IPS DF 6.9 (cell line): ENCODE measurements at regions not wholly inside any gene's neighbourhood (a gene's known extent, or its start where the extent isn't known, plus 50 kb on each side); places are given as distances from the start of the nearest gene placed in this dataset.
"Not testable (repeated sequence)": the region's sequence is repeated elsewhere in the genome, so short reads cannot be mapped to it uniquely, and the experiment has no call there.

Source experiments
- DNase-seq: peaks from one replicate; pipeline ENCODE4 v3.0.0-alpha.2; 2013; ENCODE audit warnings: low read depth, low spot score
- H3K27ac ChIP-seq: one replicate; pipeline ENCODE4 v1.5.1; 2013; ENCODE audit warnings: low read length, control low read depth
- H3K27me3 ChIP-seq: 2 replicates; pipeline ENCODE4 v1.6.1; 2013; ENCODE audit warnings: mild to moderate bottlenecking, low read length; ENCODE audit not compliant: control insufficient read depth, insufficient read depth
- H3K36me3 ChIP-seq: 2 replicates; pipeline ENCODE4 v1.6.1; 2013; ENCODE audit warnings: low read length; ENCODE audit not compliant: control insufficient read depth, insufficient read depth
- H3K4me1 ChIP-seq: 2 replicates; pipeline ENCODE4 v1.6.1; 2013; ENCODE audit warnings: low read length; ENCODE audit not compliant: control insufficient read depth, insufficient read depth
- H3K4me3 ChIP-seq: 2 replicates; pipeline ENCODE4 v1.5.1; 2013; ENCODE audit warnings: mild to moderate bottlenecking, low read length
- H3K9me3 ChIP-seq: 2 replicates; pipeline ENCODE4 v1.6.1; 2013; ENCODE audit warnings: low read length, inconsistent platforms; ENCODE audit not compliant: control insufficient read depth, insufficient read depth
- WGBS: extraction: QIAGEN DNeasy Blood & Tissue Kit; methylation state at CpG from one replicate; pipeline ENCODE4 v1.1.7; 2013; ENCODE audit warnings: mixed read lengths, missing lambda C conversion rate; ENCODE audit not compliant: insufficient read length, insufficient coverage; 5-methylcytosine and 5-hydroxymethylcytosine counted together

DNA sequence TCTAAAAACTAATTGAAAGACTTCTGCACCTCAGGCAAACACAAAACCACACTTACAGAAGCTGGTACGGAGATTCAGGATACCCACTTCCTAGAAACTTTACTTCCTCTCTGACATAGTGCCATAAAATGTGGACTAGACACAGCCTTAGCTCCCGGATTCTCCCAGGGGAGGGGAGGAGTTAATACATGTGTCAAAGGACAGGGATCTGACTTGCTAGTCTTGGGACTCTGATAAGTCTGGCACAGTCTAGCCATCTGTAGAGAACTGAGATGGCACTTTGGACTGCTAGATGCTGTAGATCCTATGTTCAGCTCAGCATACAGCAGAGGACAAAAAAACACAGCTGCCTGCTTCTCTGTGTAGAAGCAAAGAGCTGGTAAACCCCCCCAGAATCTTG lies 769.8 kb upstream of the MIR17HG start:
- H3K36me3 ChIP-seq = no peaks in the 10 kb centered on the region
- H3K4me3 ChIP-seq = no peak overlapping the region
- no peak for DNase-seq
- H3K4me1 ChIP-seq = no peaks in the 10 kb centered on the region
- H3K27ac ChIP-seq = no peak overlapping the region
- no peaks in the 10 kb centered on the region for H3K9me3 ChIP-seq
- WGBS = no CpG with 5 or more reads among the region's 2 CpGs
- H3K27me3 ChIP-seq = no peaks in the 10 kb centered on the region

DNA sequence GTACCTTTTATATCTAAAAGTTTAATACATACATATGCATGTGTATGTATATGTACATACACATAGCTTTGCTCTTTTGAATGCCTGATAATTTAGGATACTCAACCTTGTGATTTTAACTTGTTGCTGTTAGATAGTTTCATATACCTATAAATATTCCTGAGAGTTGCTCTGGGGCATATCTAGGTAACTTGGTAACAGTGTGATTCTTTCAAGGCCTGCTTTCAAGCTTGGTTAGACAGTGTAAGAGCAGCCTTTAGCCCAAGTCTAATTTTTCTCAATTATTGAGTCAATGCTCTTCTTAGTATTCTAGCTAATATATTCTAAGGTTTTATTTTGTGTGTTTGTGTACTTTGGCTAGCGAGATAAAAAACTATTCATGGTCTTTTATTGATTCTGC lies 762.1 kb upstream of the MIR17HG start:
- Histone ChIP-seq H3K27ac (no peak overlapping the region), H3K9me3 (no peaks in the 10 kb centered on the region), H3K27me3 (no peaks in the 10 kb centered on the region), H3K4me1 (no peaks in the 10 kb centered on the region), H3K4me3 (no peak overlapping the region), H3K36me3 (no peaks in the 10 kb centered on the region)
- WGBS = no CpG with 5 or more reads among the region's 1 CpG
- no peak for DNase-seq

DNA sequence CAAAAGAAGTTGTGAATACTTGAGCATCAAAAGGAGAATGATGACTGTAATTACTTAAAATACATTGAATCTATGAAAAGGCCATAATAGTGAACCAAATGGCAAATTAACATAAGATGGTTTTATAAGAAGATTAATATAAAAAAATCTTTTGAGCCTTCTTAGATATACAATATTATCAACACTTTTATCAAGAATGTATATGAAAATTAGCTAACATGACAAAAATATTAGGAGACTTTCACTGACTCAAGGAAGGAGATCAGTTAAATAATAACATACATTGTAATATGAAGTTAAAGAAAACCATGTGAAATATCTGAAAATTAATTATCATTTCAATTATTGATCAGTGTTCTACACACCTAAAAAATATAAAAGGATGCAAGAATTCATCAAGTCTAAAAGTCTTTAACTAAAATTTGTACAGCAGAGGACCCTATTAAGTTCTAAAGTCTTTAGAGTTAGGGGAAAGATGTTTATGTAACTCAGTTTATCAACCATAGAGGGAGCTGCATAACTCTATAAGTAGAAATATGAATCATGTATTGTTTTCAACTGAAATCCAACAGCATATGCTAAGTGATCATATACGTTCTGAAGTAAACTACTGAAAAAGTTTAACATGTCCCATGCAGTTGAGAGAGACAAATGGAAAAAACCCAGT lies 756.1 kb upstream of the MIR17HG start:
- Histone ChIP-seq H3K27ac (no peak overlapping the region), H3K4me3 (no peak overlapping the region), H3K4me1 (no peaks in the 10 kb centered on the region), H3K27me3 (no peaks in the 10 kb centered on the region), H3K9me3 (no peaks in the 10 kb centered on the region), H3K36me3 (no peaks in the 10 kb centered on the region)
- no peak for DNase-seq
- no CpG with 5 or more reads among the region's 1 CpG for WGBS

DNA sequence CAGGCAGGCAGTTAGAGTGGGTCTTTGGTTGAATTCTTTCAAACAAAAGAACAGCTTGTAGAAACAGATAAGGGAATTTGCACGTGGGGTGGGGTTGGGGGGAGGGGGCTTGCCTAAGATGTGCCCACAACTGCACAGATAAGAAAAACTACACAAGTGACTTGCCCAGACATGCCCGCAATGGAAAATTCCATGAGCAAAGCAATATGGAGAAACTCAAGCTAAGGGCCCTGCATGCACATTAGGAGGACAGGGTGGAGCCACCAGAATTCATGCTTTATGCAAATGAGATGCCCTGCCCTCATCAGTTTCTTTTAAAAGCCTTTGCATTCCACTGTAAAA lies 755.6 kb upstream of the MIR17HG start:
- Histone ChIP-seq H3K27ac (no peak overlapping the region), H3K36me3 (no peaks in the 10 kb centered on the region), H3K9me3 (no peaks in the 10 kb centered on the region), H3K4me3 (no peak overlapping the region), H3K27me3 (no peaks in the 10 kb centered on the region), H3K4me1 (no peaks in the 10 kb centered on the region)
- no CpG with 5 or more reads among the region's 2 CpGs for WGBS
- DNase-seq = no peak

DNA sequence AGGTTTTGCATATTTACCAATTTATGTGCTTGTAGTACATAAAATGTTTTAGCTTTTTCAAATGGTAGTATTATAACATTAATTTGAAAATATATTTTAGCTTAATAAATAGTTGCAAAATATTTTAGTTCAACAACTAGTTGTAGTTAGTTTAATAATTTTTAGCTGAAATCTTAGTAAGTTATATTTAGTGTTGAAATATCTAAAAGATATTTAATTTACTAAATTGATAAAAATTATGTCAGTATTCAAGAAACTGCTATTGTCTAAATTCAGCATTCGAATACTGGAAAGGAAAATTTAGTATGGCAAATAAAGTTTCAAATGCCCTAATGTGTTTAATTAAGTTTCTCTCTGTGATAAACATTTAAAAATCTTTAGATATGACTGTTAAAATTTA lies 754.5 kb upstream of the MIR17HG start:
- DNase-seq = no peak
- Histone ChIP-seq H3K4me3 (no peak overlapping the region), H3K36me3 (no peaks in the 10 kb centered on the region), H3K27me3 (no peaks in the 10 kb centered on the region), H3K9me3 (no peaks in the 10 kb centered on the region), H3K4me1 (no peaks in the 10 kb centered on the region), H3K27ac (no peak overlapping the region)
- WGBS = no CpG with 5 or more reads among the region's 1 CpG

DNA sequence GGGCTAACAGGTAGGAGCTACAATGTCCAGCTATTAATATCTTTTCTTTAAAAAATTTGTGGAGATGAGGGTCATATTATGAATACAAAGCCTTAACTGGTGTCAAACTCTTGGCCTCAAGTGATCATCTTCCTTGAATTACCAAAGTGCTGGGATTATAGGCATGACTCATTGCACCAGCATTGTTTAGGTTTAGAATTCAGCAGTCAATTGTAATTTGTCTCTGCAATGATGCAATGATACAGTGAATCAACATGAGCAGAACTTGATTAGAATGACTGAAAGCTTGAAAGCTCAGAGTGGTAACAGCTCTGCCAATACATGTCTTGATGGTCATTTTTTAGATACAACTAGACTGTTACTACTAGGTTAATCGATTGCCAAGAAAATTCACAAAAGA lies 752.8 kb upstream of the MIR17HG start:
- no peaks in the 10 kb centered on the region for H3K9me3 ChIP-seq
- no peaks in the 10 kb centered on the region for H3K4me1 ChIP-seq
- H3K27ac ChIP-seq = no peak overlapping the region
- no CpG with 5 or more reads among the region's 1 CpG for WGBS
- no peaks in the 10 kb centered on the region for H3K36me3 ChIP-seq
- DNase-seq = no peak
- H3K27me3 ChIP-seq = no peaks in the 10 kb centered on the region
- no peak overlapping the region for H3K4me3 ChIP-seq

DNA sequence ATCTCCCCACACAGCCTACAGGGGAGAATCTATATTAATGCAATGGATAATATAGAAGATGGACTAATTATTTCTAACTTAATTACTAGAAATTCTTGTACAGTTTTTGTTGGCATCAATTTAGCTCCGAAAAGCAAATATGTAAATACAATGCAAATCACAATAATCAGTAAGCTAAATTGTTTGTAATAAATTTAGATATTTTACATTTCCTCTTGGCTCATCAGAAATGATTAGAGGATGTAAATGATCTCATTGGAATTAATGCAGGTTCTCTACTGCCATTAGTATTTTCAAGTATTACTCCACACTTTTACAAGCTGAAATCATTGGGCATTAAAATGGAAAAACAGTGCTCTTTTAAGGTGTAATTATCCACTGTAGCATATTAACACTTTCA lies 741.8 kb upstream of the MIR17HG start:
- DNase-seq = no peak
- no peaks in the 10 kb centered on the region for H3K9me3 ChIP-seq
- no peaks in the 10 kb centered on the region for H3K4me1 ChIP-seq
- no peaks in the 10 kb centered on the region for H3K36me3 ChIP-seq
- no peaks in the 10 kb centered on the region for H3K27me3 ChIP-seq
- no peak overlapping the region for H3K4me3 ChIP-seq
- H3K27ac ChIP-seq = no peak overlapping the region
- no CpG with 5 or more reads among the region's 1 CpG for WGBS

DNA sequence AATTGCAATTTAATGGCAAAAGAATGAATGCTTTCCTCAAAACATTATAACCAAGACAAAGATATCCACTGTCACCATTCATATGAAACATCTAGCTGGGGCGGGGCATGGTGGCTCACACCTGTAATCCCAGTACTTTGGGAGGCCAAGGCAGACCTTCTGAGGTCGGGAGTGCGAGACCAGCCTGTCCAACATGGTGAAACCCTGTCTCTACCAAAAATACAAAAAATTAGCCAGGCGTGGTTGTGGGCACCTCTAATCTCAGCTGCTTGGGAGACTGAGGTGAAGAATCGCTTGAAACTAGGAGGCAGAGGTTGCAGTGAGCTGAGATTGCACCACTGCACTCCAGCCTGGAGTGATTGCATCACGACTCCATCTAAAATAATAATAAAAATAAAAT lies 740.6 kb upstream of the MIR17HG start:
- H3K4me1 ChIP-seq, H3K36me3 ChIP-seq, DNase-seq, H3K27me3 ChIP-seq, H3K9me3 ChIP-seq, H3K27ac ChIP-seq, H3K4me3 ChIP-seq: not testable (repeated sequence)
- WGBS = no CpG with 5 or more reads among the region's 6 CpGs

DNA sequence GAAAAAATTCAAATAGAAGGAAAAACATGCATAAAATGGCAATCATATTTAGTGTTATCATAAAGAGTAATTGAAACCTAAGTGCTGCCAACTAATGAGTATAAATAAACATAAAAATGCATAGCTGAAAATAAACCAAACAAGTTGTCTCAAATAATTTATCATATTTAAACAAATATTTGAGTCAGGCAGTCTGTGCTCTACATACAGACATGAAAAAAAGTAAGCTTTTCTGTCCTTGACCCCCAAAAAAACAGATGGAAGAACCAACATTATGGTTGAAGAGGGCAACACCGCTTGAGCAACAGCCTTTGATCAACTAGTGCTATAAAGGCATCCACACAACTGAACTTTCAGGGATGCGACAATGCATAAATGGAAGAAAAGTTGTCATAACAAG lies 735.1 kb upstream of the MIR17HG start:
- Histone ChIP-seq H3K4me1 (no peaks in the 10 kb centered on the region), H3K36me3 (no peaks in the 10 kb centered on the region), H3K9me3 (no peaks in the 10 kb centered on the region), H3K27me3 (no peaks in the 10 kb centered on the region), H3K4me3 (no peak overlapping the region), H3K27ac (no peak overlapping the region)
- no peak for DNase-seq
- no CpG with 5 or more reads among the region's 2 CpGs for WGBS

DNA sequence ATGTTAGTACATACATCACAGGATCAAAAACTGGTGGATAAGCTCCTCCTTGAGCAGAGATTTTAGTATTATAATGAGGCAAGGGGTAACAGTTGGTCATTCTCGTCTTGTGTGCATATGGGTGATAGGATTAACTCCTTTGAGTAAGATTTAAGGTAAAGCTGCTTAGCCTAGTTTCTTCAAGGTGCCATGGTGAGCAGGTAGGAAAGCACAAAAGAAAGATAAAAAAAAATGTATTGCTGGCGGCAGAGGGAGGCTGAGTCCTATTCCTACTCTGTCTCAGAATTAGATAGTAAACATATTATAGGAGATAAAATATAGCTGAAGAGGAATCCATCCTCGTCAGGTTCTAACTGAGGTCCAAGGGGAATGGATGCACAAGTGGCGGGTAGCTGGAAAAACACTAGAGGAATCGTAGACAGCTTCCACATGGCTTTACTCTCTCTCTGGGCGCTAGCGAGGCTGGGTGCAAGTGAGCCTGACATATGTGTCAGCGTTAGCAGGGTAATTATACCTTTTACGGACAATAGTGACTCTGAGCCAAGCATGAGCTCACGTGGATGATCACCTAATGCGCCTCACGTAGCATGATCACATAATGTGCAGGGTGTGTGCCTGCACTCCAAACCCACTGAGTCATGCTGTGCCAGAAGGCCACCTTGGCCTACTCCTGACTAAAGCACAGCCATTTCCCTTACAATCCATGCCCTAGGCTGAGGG lies 734.3 kb upstream of the MIR17HG start:
- peaks cover 2% of the 10 kb centered on the region; the same call in 1 of the 2 replicates for H3K9me3 ChIP-seq
- H3K4me1 ChIP-seq = no peaks in the 10 kb centered on the region
- no peaks in the 10 kb centered on the region for H3K27me3 ChIP-seq
- no peak for DNase-seq
- no peak overlapping the region for H3K4me3 ChIP-seq
- H3K36me3 ChIP-seq = no peaks in the 10 kb centered on the region
- WGBS = no CpG with 5 or more reads among the region's 12 CpGs
- H3K27ac ChIP-seq = no peak overlapping the region

DNA sequence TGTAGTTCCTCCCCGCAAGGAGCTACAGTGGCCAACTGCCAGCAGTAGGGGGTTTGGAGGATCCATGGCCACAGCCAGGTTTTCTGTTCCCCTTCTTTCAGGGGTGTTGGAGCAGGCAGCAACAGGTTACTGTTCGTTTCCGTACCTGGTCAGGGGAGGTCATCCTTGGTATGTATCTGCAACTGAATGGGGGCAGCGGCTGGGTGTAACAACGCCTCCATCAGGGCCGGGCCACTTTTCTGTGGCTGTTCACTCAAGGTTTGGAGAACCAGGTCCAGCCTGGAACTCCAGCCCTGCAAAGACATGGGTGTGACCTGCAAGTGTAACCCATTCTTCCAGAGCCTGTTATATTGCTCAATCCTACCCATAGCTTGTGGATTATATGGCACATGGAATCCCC lies 732.3 kb upstream of the MIR17HG start:
- Histone ChIP-seq H3K27ac (no peak overlapping the region), H3K4me3 (no peak overlapping the region), H3K27me3 (no peaks in the 10 kb centered on the region), H3K36me3 (no peaks in the 10 kb centered on the region), H3K9me3 (peaks cover 2% of the 10 kb centered on the region; the same call in 1 of the 2 replicates), H3K4me1 (no peaks in the 10 kb centered on the region)
- DNase-seq = no peak
- WGBS = no CpG with 5 or more reads among the region's 6 CpGs
